Mesendoderm (in vitro differentiated cells): ENCODE measurements at regions not wholly inside any gene's neighbourhood (a gene's known extent, or its start where the extent isn't known, plus 50 kb on each side); places are given as distances from the start of the nearest gene placed in this dataset.

Source experiments
- DNase-seq: peaks from one replicate; pipeline ENCODE4 v3.0.0; 2013
- H2AK5ac ChIP-seq: 2 replicates; pipeline ENCODE4 v1.6.1; 2013; ENCODE audit warnings: low read length, inconsistent platforms
- H2BK120ac ChIP-seq: 2 replicates; pipeline ENCODE4 v1.6.1; 2013; ENCODE audit warnings: low read depth, mild to moderate bottlenecking, low read length, moderate library complexity, mixed read lengths
- H2BK15ac ChIP-seq: replicated peaks from 2 replicates; pipeline ENCODE4 v1.6.1; 2013; ENCODE audit warnings: low read depth, mild to moderate bottlenecking, moderate library complexity
- H2BK5ac ChIP-seq: 2 replicates; pipeline ENCODE4 v1.6.1; 2013; ENCODE audit warnings: low read length, inconsistent platforms
- H3K18ac ChIP-seq: 2 replicates; pipeline ENCODE4 v1.6.1; 2013; ENCODE audit warnings: mild to moderate bottlenecking, low read length, mixed read lengths
- H3K23ac ChIP-seq: one replicate; pipeline ENCODE4 v1.6.1; 2013; ENCODE audit warnings: low read length
- H3K27ac ChIP-seq: 2 replicates; pipeline ENCODE4 v1.5.1; 2013; ENCODE audit warnings: low read depth, mild to moderate bottlenecking, inconsistent platforms, low read length, moderate library complexity
- H3K27me3 ChIP-seq: 2 replicates; pipeline ENCODE4 v1.6.1; 2013; ENCODE audit warnings: low read length, control low read depth, mild to moderate bottlenecking, inconsistent platforms; ENCODE audit not compliant: insufficient read depth, poor library complexity
- H3K36me3 ChIP-seq: 2 replicates; pipeline ENCODE4 v1.6.1; 2013; ENCODE audit warnings: low read length, inconsistent platforms; ENCODE audit not compliant: control insufficient read depth, insufficient read depth
- H3K4ac ChIP-seq: one replicate; pipeline ENCODE4 v1.6.1; 2013; ENCODE audit warnings: low read depth, mild to moderate bottlenecking, low read length, moderate library complexity
- H3K4me1 ChIP-seq: 2 replicates; pipeline ENCODE4 v1.6.1; 2013; ENCODE audit warnings: low read depth, low read length, inconsistent platforms; ENCODE audit not compliant: control insufficient read depth
- H3K4me2 ChIP-seq: 2 replicates; pipeline ENCODE4 v1.6.1; 2013; ENCODE audit warnings: low read length
- H3K4me3 ChIP-seq: 2 replicates; pipeline ENCODE4 v1.5.1; 2013; ENCODE audit warnings: mild to moderate bottlenecking, low read length
- H3K56ac ChIP-seq: one replicate; pipeline ENCODE4 v1.6.1; 2013; ENCODE audit warnings: low read length
- H3K79me1 ChIP-seq: 2 replicates; pipeline ENCODE4 v1.6.1; 2013; ENCODE audit warnings: low read length, inconsistent platforms
- H3K79me2 ChIP-seq: 2 replicates; pipeline ENCODE4 v1.6.1; 2013; ENCODE audit warnings: mild to moderate bottlenecking, low read length; ENCODE audit not compliant: control insufficient read depth, insufficient read depth
- H3K9ac ChIP-seq: 2 replicates; pipeline ENCODE4 v1.6.1; 2013; ENCODE audit warnings: low read length, inconsistent platforms
- H4K5ac ChIP-seq: one replicate; pipeline ENCODE4 v1.6.1; 2013; ENCODE audit warnings: low read length
- H4K8ac ChIP-seq: one replicate; pipeline ENCODE4 v1.6.1; 2013; ENCODE audit warnings: low read depth, mild to moderate bottlenecking, control low read depth, low read length, moderate library complexity
- whole genome bisulfite sequencing: extraction: QIAGEN DNeasy Blood & Tissue Kit; methylation state at CpG from one replicate; pipeline ENCODE4 v1.1.7; 2013; ENCODE audit warnings: low lambda C conversion rate, missing lambda C conversion rate; ENCODE audit not compliant: insufficient coverage; ENCODE audit errors: extremely low coverage; 5-methylcytosine and 5-hydroxymethylcytosine counted together

DNA sequence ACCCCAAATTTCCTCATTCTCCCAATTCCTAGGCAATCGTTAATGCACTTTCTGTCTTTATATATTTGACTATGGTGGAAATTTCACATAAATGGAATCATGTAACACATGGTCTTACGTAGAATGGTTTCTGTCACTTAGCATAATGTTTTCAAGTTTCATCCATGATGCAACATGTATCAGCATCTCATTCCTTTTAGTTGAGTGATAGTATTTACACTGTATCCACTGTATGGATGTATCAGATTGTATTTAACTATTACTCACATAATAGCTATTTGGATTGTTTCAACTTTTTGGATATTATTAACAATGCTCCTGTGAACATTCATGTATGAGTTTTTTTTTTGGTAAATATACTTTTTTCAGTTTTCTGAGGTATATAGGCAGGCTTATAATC is 982.3 kb upstream of the DDX18 start:
- Histone ChIP-seq H3K56ac (no peak overlapping the region), H3K4ac (no peak overlapping the region), H3K27ac (no peak overlapping the region), H4K5ac (no peak overlapping the region), H3K4me3 (no peak overlapping the region), H2BK5ac (no peak overlapping the region), H3K79me1 (no peaks in the 10 kb centered on the region), H3K18ac (no peak overlapping the region), H3K23ac (no peak overlapping the region), H3K9ac (no peak overlapping the region), H3K36me3 (no peaks in the 10 kb centered on the region), H4K8ac (no peak overlapping the region), H2AK5ac (no peak overlapping the region), H2BK15ac (no peak overlapping the region), H2BK120ac (no peak overlapping the region), H3K27me3 (no peaks in the 10 kb centered on the region), H3K4me2 (no peak overlapping the region), H3K4me1 (no peaks in the 10 kb centered on the region), H3K79me2 (no peaks in the 10 kb centered on the region)
- no CpG with 5 or more reads among the region's 2 CpGs for WGBS
- DNase-seq = no peak

DNA sequence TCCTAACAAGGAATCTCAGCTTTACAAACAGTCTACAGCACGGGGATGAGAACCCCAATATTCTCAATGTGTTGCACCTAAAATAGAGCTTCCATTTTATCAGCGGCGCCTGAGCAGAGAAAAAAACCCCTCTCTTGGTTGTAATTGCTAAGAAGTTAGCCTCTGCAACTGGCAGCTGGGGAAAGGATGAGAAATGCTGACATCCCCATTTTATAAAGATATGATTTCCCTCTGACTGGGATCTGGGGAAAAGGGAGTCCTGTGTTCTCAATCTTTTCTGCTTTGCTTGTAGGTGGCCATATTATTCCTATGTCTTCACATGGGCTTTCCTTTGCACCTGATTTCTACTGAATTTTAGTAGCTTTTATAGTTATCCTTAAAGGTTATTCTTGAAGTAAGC is 981.4 kb upstream of the DDX18 start:
- H2BK15ac ChIP-seq = no peak overlapping the region
- H3K9ac ChIP-seq = no peak overlapping the region
- H3K36me3 ChIP-seq = no peaks in the 10 kb centered on the region
- no CpG with 5 or more reads among the region's 3 CpGs for WGBS
- no peak overlapping the region for H4K5ac ChIP-seq
- H3K4me1 ChIP-seq = no peaks in the 10 kb centered on the region
- no peak overlapping the region for H3K27ac ChIP-seq
- no peaks in the 10 kb centered on the region for H3K79me2 ChIP-seq
- H3K56ac ChIP-seq = no peak overlapping the region
- H3K18ac ChIP-seq = no peak overlapping the region
- H3K4me2 ChIP-seq = no peak overlapping the region
- H2AK5ac ChIP-seq = no peak overlapping the region
- H3K4me3 ChIP-seq = no peak overlapping the region
- H3K23ac ChIP-seq = no peak overlapping the region
- no peak overlapping the region for H2BK5ac ChIP-seq
- H2BK120ac ChIP-seq = no peak overlapping the region
- no peaks in the 10 kb centered on the region for H3K79me1 ChIP-seq
- no peak for DNase-seq
- H4K8ac ChIP-seq = no peak overlapping the region
- no peaks in the 10 kb centered on the region for H3K27me3 ChIP-seq
- H3K4ac ChIP-seq = no peak overlapping the region

DNA sequence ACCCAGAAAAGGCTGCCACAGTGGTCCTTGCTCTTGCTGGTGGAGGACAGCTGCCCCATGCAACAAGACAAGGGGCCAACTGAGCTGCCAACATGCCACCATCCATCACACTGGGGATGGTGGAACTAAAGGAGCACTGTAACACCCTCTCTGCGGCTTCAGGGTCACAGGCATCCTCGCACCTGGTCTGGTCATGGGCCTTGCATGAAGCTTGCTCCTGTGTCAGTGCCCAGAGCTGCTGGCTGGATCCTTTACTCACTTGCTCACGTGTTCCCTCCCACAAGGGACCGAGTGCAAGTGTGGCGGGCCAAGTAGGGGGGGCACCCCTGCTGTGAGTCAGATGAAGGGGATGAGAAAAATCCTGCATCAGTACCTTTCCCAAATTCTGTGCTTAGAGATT is 972.3 kb upstream of the DDX18 start:
- H2BK5ac ChIP-seq = no peak overlapping the region
- H3K4me3 ChIP-seq = no peak overlapping the region
- H3K79me1 ChIP-seq = no peaks in the 10 kb centered on the region
- no peak overlapping the region for H3K18ac ChIP-seq
- no peak overlapping the region for H2BK120ac ChIP-seq
- no CpG with 5 or more reads among the region's 5 CpGs for WGBS
- no peak overlapping the region for H3K4ac ChIP-seq
- no peak overlapping the region for H4K5ac ChIP-seq
- H3K9ac ChIP-seq = no peak overlapping the region
- H2BK15ac ChIP-seq = no peak overlapping the region
- no peaks in the 10 kb centered on the region for H3K36me3 ChIP-seq
- no peak overlapping the region for H3K23ac ChIP-seq
- no peak overlapping the region for H3K27ac ChIP-seq
- H3K4me1 ChIP-seq = no peaks in the 10 kb centered on the region
- H3K27me3 ChIP-seq = no peaks in the 10 kb centered on the region
- no peaks in the 10 kb centered on the region for H3K79me2 ChIP-seq
- H3K56ac ChIP-seq = no peak overlapping the region
- DNase-seq = no peak
- no peak overlapping the region for H4K8ac ChIP-seq
- H3K4me2 ChIP-seq = no peak overlapping the region
- no peak overlapping the region for H2AK5ac ChIP-seq

DNA sequence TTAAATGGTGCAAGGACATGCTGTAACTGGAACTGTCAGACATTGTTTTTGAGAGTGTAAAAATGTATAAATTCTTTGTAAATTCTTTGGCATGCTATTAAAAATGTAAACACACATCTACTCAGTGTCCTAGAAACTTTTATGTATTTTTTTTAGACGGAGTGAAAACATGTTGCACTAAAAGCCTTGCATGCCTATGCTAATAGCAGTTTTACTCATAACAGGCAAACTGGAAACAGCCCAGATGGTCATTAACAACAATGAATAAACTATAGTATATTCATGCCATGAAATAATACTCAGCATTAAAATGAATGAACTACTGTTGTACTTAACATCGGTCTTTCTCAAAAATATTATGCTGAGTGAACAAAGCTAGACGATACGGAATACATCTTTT is 954.8 kb upstream of the DDX18 start:
- no peak overlapping the region for H3K9ac ChIP-seq
- no peak overlapping the region for H2BK120ac ChIP-seq
- no peak overlapping the region for H3K4me3 ChIP-seq
- no peak overlapping the region for H3K4me2 ChIP-seq
- no peak overlapping the region for H2BK5ac ChIP-seq
- no peaks in the 10 kb centered on the region for H3K79me2 ChIP-seq
- H3K36me3 ChIP-seq = no peaks in the 10 kb centered on the region
- no peak overlapping the region for H2AK5ac ChIP-seq
- H4K5ac ChIP-seq = no peak overlapping the region
- DNase-seq = no peak
- no peaks in the 10 kb centered on the region for H3K27me3 ChIP-seq
- H3K56ac ChIP-seq = no peak overlapping the region
- no peak overlapping the region for H3K4ac ChIP-seq
- no peaks in the 10 kb centered on the region for H3K79me1 ChIP-seq
- no peak overlapping the region for H2BK15ac ChIP-seq
- WGBS = no CpG with 5 or more reads among the region's 4 CpGs
- H4K8ac ChIP-seq = no peak overlapping the region
- H3K18ac ChIP-seq = no peak overlapping the region
- no peak overlapping the region for H3K23ac ChIP-seq
- H3K27ac ChIP-seq = no peak overlapping the region
- no peaks in the 10 kb centered on the region for H3K4me1 ChIP-seq

DNA sequence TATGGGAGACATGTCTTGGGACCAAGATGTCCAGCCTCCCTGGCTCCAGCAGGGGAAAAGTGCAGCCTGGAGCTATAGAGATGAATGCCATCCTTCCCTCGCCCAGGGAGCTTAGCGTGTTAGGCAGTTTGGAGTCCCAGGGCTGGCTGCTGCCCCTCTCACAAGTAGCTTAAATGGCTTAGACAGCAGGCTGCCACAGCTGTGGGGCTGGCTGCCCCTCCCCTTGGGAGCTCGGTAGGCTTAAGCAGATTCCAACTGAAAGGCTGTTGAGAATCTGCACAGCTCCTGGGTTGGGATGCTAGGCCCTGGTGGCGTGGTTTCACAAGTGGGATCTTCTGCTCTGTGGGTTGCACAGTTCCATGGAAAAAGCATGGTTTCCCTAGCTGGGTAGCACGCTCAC is 940.5 kb upstream of the DDX18 start:
- Histone ChIP-seq H3K4me1 (no peaks in the 10 kb centered on the region), H3K36me3 (no peaks in the 10 kb centered on the region), H3K79me2 (no peaks in the 10 kb centered on the region), H2AK5ac (no peak overlapping the region), H3K9ac (no peak overlapping the region), H3K27ac (no peak overlapping the region), H3K18ac (no peak overlapping the region), H3K4me2 (no peak overlapping the region), H3K27me3 (no peaks in the 10 kb centered on the region), H4K5ac (no peak overlapping the region), H3K23ac (no peak overlapping the region), H3K56ac (no peak overlapping the region), H4K8ac (no peak overlapping the region), H3K4ac (no peak overlapping the region), H2BK15ac (no peak overlapping the region), H2BK5ac (no peak overlapping the region), H3K79me1 (no peaks in the 10 kb centered on the region), H3K4me3 (no peak overlapping the region), H2BK120ac (no peak overlapping the region)
- no peak for DNase-seq
- WGBS = no CpG with 5 or more reads among the region's 5 CpGs

DNA sequence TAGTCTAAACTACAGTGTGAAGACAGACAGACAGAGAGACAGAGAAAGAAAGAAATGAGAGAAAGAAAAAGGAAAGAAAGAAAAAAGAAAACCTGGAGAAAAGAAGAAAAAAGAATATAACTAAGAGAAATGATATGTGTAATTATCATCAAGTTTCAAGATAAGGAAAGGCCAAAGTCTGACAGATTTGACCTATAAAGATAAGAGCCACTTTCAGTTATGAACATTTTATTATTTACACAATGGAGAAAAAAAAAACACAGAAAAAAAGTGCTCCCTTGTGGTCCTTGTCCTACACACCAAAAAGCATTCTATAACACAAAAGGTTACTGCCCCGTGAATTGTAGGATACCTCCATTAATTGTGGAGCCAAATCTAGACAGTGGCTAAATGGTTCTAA is 937.2 kb upstream of the DDX18 start:
- no peak overlapping the region for H4K8ac ChIP-seq
- H2BK15ac ChIP-seq = no peak overlapping the region
- H4K5ac ChIP-seq = no peak overlapping the region
- H3K79me1 ChIP-seq = no peaks in the 10 kb centered on the region
- no peak overlapping the region for H3K27ac ChIP-seq
- no peak overlapping the region for H2AK5ac ChIP-seq
- H3K23ac ChIP-seq = no peak overlapping the region
- H3K4me1 ChIP-seq = no peaks in the 10 kb centered on the region
- no peak overlapping the region for H3K4me2 ChIP-seq
- no peak overlapping the region for H3K9ac ChIP-seq
- H3K18ac ChIP-seq = no peak overlapping the region
- H3K56ac ChIP-seq = no peak overlapping the region
- no peaks in the 10 kb centered on the region for H3K36me3 ChIP-seq
- no peaks in the 10 kb centered on the region for H3K79me2 ChIP-seq
- no peak for DNase-seq
- WGBS = no CpG with 5 or more reads among the region's 1 CpG
- H2BK5ac ChIP-seq = no peak overlapping the region
- no peak overlapping the region for H3K4ac ChIP-seq
- no peak overlapping the region for H3K4me3 ChIP-seq
- H2BK120ac ChIP-seq = no peak overlapping the region
- H3K27me3 ChIP-seq = no peaks in the 10 kb centered on the region
